Sigmoid colon (tissue), 6 donors: ENCODE measurements at regions not wholly inside any gene's neighbourhood (a gene's known extent, or its start where the extent isn't known, plus 50 kb on each side); places are given as distances from the start of the nearest gene placed in this dataset.

Source experiments
- DNase-seq: peaks from one replicate; pipeline ENCODE4 v3.0.0-alpha.2; 2019
- H3K27ac ChIP-seq, 4 donors: fragments of 200-600 bp; sonication (generic); one replicate each; pipeline ENCODE4 v1.5.1; 2016 to 2019; ENCODE audit warnings: mild to moderate bottlenecking in 1 of 4
- H3K27me3 ChIP-seq, 3 donors: fragments of 200-600 bp; sonication (generic); one replicate each; pipeline ENCODE4 v1.5.1; 2019; ENCODE audit warnings: mild to moderate bottlenecking in 1 of 3
- H3K36me3 ChIP-seq, 4 donors: fragments of 200-600 bp; sonication (generic); one replicate each; pipeline ENCODE4 v1.5.1; 2016 to 2019
- H3K4me1 ChIP-seq, 4 donors: fragments of 200-600 bp; sonication (generic); one replicate each; pipeline ENCODE4 v1.5.1; 2017 to 2019
- H3K4me3 ChIP-seq, 4 donors: fragments of 200-600 bp; sonication (generic); one replicate each; pipeline ENCODE4 v1.5.1; 2017 to 2019; ENCODE audit warnings: mild to moderate bottlenecking in 2 of 4, moderate library complexity in 1 of 4
- H3K9me3 ChIP-seq, 4 donors: fragments of 200-600 bp in 3 of 4; sonication (generic) in 3 of 4; one replicate each; pipeline versions ENCODE4 v1.5.1 to v1.6.1; 2013 to 2019
- CTCF ChIP-seq, 4 experiments: fragments of 450-650 bp in 3 of 4; fragments of 200-600 bp in 1 of 4; IDR thresholded peaks; one replicate each; pipeline ENCODE4 v1.5.1; 2016 to 2019; ENCODE audit warnings: antibody characterized with exemption in 4 of 4, mild to moderate bottlenecking in 3 of 4, moderate library complexity in 2 of 4
- EP300 ChIP-seq, 4 donors: sonication (generic); formaldehyde crosslinking; IDR thresholded peaks; one replicate each; pipeline ENCODE4 v1.6.1; 2017; ENCODE audit warnings: antibody characterized with exemption in 4 of 4
- POLR2A ChIP-seq, 2 donors: fragments of 450-650 bp; IDR thresholded peaks; one replicate each; pipeline ENCODE4 v1.6.1; 2016; ENCODE audit warnings: antibody characterized with exemption in 2 of 2, mild to moderate bottlenecking in 2 of 2, moderate library complexity in 2 of 2
- POLR2AphosphoS5 ChIP-seq, 4 donors: sonication (generic); formaldehyde crosslinking; IDR thresholded peaks; one replicate each; pipeline ENCODE4 v1.6.1; 2017; ENCODE audit warnings: antibody characterized with exemption in 4 of 4
- WGBS, 2 donors: extraction: QIAGEN DNeasy Blood & Tissue Kit; methylation state at CpG; one replicate each; pipeline ENCODE4 v1.1.7; 2013; 5-methylcytosine and 5-hydroxymethylcytosine counted together
- intact Hi-C: fragments of 100-400 bp; cut with DNase I; formaldehyde crosslinking; loops from one replicate; pipeline ENCODE4 v1.15.1; 2023
- donor health status: healthy with polysubstance abuse.
- donor health status: healthy.

DNA sequence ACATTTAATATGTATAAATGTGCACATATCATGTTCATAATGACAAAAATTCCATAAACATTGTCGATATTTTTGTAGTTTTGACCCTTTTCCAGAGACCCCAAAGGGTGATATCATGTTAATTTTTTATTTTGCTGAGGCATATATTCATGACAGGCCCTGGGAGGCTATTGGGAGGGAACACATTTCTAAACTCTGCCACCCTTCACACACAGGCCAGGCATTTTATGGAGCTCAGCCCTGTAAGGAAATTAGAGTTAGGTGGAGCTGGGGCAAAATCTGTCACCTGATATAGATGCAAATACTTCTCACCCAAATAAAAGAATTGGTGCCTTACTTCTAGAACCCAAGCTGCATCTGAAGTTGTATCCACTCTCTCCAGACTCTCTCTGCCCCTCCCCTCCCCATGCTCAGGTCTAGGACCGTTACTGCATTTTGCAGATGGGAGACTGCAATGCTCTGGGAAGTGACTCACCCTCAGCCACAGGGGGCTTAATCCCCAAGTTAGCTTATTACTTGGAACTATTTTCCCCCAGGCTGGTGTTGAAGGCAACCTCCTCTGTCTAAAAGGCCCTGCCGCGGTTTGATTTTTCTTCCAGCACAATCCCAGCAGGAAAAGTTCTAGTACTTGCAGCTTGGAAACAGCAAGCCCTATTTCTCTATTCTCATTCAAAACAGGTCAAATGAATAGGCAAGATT lies 238.9 kb downstream of the EMP1 start:
- 54 to 65% methylated on average over 4 of the region's 4 CpGs for WGBS, 2 donors
- DNase-seq = no peak
- no peaks in the 10 kb centered on the region for H3K9me3 ChIP-seq
- peaks cover 0 to 16% (median 10%) of the 10 kb centered on the region in 4 donors for H3K4me1 ChIP-seq
- H3K27ac ChIP-seq = no peak overlapping the region
- no peaks in the 10 kb centered on the region for H3K36me3 ChIP-seq
- no peaks in the 10 kb centered on the region for H3K27me3 ChIP-seq
- no peak for TF ChIP-seq POLR2AphosphoS5 (IDR thresholded peaks at IDR 0.05)
- TF ChIP-seq EP300 (IDR thresholded peaks at IDR 0.05) = no peak
- TF ChIP-seq CTCF (IDR thresholded peaks at IDR 0.05) = no peak
- TF ChIP-seq POLR2A (IDR thresholded peaks at IDR 0.05) = no peak
- intact Hi-C loops = no loop called here
- no peak overlapping the region for H3K4me3 ChIP-seq

DNA sequence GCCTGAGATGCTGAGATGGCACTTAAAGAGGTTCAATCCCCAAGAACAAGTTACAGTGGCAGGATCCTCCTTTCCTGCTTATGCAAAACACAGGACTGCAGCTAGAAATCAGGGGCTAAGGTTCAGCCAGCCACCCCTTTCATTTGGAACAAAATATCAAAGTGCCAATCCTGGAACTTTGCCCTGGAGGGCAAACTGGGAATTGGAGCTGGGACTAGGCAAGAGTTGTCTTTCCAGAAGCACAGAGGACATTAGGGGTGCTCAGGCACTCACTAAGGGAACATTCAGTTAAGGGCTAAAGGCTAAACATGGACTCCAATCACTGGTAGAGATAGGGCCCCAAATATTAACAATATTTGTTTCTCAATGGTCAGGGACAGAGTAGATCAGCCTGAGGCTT lies 237.2 kb downstream of the EMP1 start:
- no peaks in the 10 kb centered on the region for H3K27me3 ChIP-seq
- TF ChIP-seq POLR2A (IDR thresholded peaks at IDR 0.05) = no peak
- H3K27ac ChIP-seq = no peak overlapping the region
- no peak for DNase-seq
- no peaks in the 10 kb centered on the region for H3K36me3 ChIP-seq
- H3K4me3 ChIP-seq = no peak overlapping the region
- intact Hi-C loops = no loop called here
- peaks cover 0 to 23% (median 18%) of the 10 kb centered on the region in 4 donors for H3K4me1 ChIP-seq
- H3K9me3 ChIP-seq = no peaks in the 10 kb centered on the region

GRCh38 chr12:13431041-13431440 lies 234.5 kb downstream of the EMP1 start:
- no peaks in the 10 kb centered on the region for H3K36me3 ChIP-seq
- H3K27me3 ChIP-seq = no peaks in the 10 kb centered on the region
- no peak overlapping the region for H3K27ac ChIP-seq
- no peak for DNase-seq
- 96 to 99% methylated on average over 1 of the region's 1 CpG for WGBS, 2 donors
- intact Hi-C loops = no loop called here
- TF ChIP-seq CTCF (IDR thresholded peaks at IDR 0.05) = no peak
- TF ChIP-seq POLR2AphosphoS5 (IDR thresholded peaks at IDR 0.05) = no peak
- no peak for TF ChIP-seq POLR2A (IDR thresholded peaks at IDR 0.05)
- no peak for TF ChIP-seq EP300 (IDR thresholded peaks at IDR 0.05)
- H3K9me3 ChIP-seq = no peaks in the 10 kb centered on the region
- no peak overlapping the region for H3K4me3 ChIP-seq
- peaks cover 0 to 25% (median 20%) of the 10 kb centered on the region in 4 donors for H3K4me1 ChIP-seq

DNA sequence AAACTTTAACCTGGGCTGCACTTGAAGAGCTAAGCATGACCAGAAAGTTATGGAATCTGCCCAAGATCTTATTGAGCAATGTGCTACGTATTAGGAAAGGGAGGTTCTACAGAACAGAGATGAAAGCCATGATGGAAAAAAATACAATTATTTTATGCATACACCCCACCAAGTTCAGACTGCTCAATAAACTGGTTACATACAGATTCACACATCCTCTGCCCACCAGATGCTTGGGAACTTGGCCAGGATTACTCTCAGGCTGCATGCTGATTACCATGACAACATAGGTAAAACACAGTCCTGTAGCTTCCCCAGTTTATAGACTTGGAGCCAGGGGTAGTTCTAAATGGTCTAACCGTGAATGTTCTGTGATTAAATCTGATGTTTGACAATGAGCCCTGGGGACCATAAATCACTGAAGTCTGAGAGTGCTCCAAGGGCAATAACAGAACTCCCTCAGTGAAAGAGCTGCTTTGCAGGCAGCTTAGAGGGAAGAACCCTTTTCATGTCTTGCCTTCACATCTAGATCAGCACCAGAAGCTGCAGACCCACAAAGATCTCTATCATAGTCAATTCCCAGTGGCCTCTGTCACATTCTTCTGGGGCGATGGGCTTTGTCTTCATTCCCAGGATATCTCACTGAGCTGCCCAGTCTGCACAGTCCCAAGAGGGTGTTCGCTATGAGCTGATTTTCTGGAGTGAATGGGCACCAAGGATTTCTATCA lies 232.2 kb downstream of the EMP1 start:
- H3K27ac ChIP-seq = peak overlapping the region in 3 of 4 donors; percentile 58 to 75 (median 66)
- peaks cover 0 to 25% (median 20%) of the 10 kb centered on the region in 4 donors for H3K4me1 ChIP-seq
- no peaks in the 10 kb centered on the region for H3K27me3 ChIP-seq
- no peaks in the 10 kb centered on the region for H3K9me3 ChIP-seq
- no peaks in the 10 kb centered on the region for H3K36me3 ChIP-seq
- intact Hi-C loops = loop anchor here (2.0 kb wide), 1 partner anchor 38 kb away; no protein-coding TSS in a partner anchor
- peak; percentile 66 for DNase-seq
- WGBS, 2 donors = 66 to 70% methylated on average over 4 of the region's 4 CpGs
- TF ChIP-seq POLR2AphosphoS5 (IDR thresholded peaks at IDR 0.05) = peak in 3 of 4 donors; percentile 24 to 68 (median 46)
- no peak for TF ChIP-seq POLR2A (IDR thresholded peaks at IDR 0.05)
- no peak for TF ChIP-seq CTCF (IDR thresholded peaks at IDR 0.05)
- H3K4me3 ChIP-seq = no peak overlapping the region

GRCh38 chr12:13425766-13426165 lies 229.2 kb downstream of the EMP1 start:
- WGBS, 2 donors = 91 to 92% methylated on average over 3 of the region's 3 CpGs

More at GRCh38 chr12:13425766-13426165, 229.2 kb downstream of the EMP1 start:
- H3K4me1 ChIP-seq = peaks cover 0 to 22% (median 18%) of the 10 kb centered on the region in 4 donors
- intact Hi-C loops = no loop called here
- no peaks in the 10 kb centered on the region for H3K9me3 ChIP-seq
- TF ChIP-seq CTCF (IDR thresholded peaks at IDR 0.05) = no peak
- no peak for TF ChIP-seq EP300 (IDR thresholded peaks at IDR 0.05)
- TF ChIP-seq POLR2AphosphoS5 (IDR thresholded peaks at IDR 0.05) = no peak
- TF ChIP-seq POLR2A (IDR thresholded peaks at IDR 0.05) = no peak
- no peak for DNase-seq
- no peak overlapping the region for H3K27ac ChIP-seq
- no peaks in the 10 kb centered on the region for H3K27me3 ChIP-seq
- no peaks in the 10 kb centered on the region for H3K36me3 ChIP-seq
- H3K4me3 ChIP-seq = no peak overlapping the region
